ENCODE measurements at regions not wholly inside any gene's neighbourhood (a gene's known extent, or its start where the extent isn't known, plus 50 kb on each side); places are given as distances from the start of the nearest gene placed in this dataset.

- Histone ChIP-seq H4K20me1 (ENCODE audit: insufficient read depth) (no peaks in the 10 kb centered on the region), H2AFZ (ENCODE audit: low read depth, low read length) (no peak overlapping the region)
Measured at GRCh38 chr2:234715671-234716250, 218.9 kb upstream of the ARL4C start.

GRCh38 chr2:234714711-234715110 is 217.8 kb upstream of the ARL4C start:
- Histone ChIP-seq H3K9me3 (ENCODE audit: low read length) (no peaks in the 10 kb centered on the region), H4K20me1 (ENCODE audit: insufficient read depth) (no peaks in the 10 kb centered on the region), H3K36me3 (ENCODE audit: insufficient read depth, low read length) (no peaks in the 10 kb centered on the region), H3K79me2 (replicated peaks; ENCODE audit: insufficient read depth, low read length) (no peaks in the 10 kb centered on the region), H3K4me3 (ENCODE audit: low read length) (no peak overlapping the region), H3K27me3 (ENCODE audit: insufficient read depth, low read depth, low read length) (no peaks in the 10 kb centered on the region), H3K4me2 (ENCODE audit: low read length) (no peak overlapping the region), H3K27ac (ENCODE audit: low read length) (no peak overlapping the region), H3K9me2 (ENCODE audit: insufficient read depth, low read length) (no peaks in the 10 kb centered on the region), H2AFZ (ENCODE audit: low read depth, low read length) (no peak overlapping the region), H3K9ac (ENCODE audit: low read length) (no peak overlapping the region), H3F3A (ENCODE audit: insufficient read depth, low read length, poor library complexity, severe bottlenecking) (no peaks in the 10 kb centered on the region)
- TF ChIP-seq RAD21 (conservative IDR thresholded peaks at IDR 0.05) (no peak), EZH2 (IDR thresholded peaks at IDR 0.05; ENCODE audit: borderline replicate concordance, insufficient read depth, low read length, poor library complexity, severe bottlenecking) (no peak), EP300 (conservative IDR thresholded peaks at IDR 0.05; ENCODE audit: poor library complexity, severe bottlenecking) (no peak), CTCF (IDR thresholded peaks at IDR 0.05; ENCODE audit: poor library complexity, severe bottlenecking) (no peak), POLR2AphosphoS5 (IDR thresholded peaks at IDR 0.05) (no peak), MXI1 (conservative IDR thresholded peaks at IDR 0.05; ENCODE audit: poor library complexity, severe bottlenecking) (no peak)

More at GRCh38 chr2:234715671-234716250, 218.9 kb upstream of the ARL4C start:
- Histone ChIP-seq H3F3A (ENCODE audit: insufficient read depth, low read length, poor library complexity, severe bottlenecking) (no peaks in the 10 kb centered on the region), H3K4me3 (ENCODE audit: low read length) (no peak overlapping the region), H3K9me2 (ENCODE audit: insufficient read depth, low read length) (no peaks in the 10 kb centered on the region), H3K27me3 (ENCODE audit: insufficient read depth, low read depth, low read length) (no peaks in the 10 kb centered on the region), H3K36me3 (ENCODE audit: insufficient read depth, low read length) (no peaks in the 10 kb centered on the region), H3K9ac (ENCODE audit: low read length) (no peak overlapping the region), H3K27ac (ENCODE audit: low read length) (no peak overlapping the region), H3K79me2 (replicated peaks; ENCODE audit: insufficient read depth, low read length) (no peaks in the 10 kb centered on the region), H3K4me2 (ENCODE audit: low read length) (no peak overlapping the region), H3K9me3 (ENCODE audit: low read length) (no peaks in the 10 kb centered on the region)
- TF ChIP-seq MXI1 (conservative IDR thresholded peaks at IDR 0.05; ENCODE audit: poor library complexity, severe bottlenecking) (no peak), CTCF (IDR thresholded peaks at IDR 0.05; ENCODE audit: poor library complexity, severe bottlenecking) (no peak), POLR2AphosphoS5 (IDR thresholded peaks at IDR 0.05) (no peak), EZH2 (IDR thresholded peaks at IDR 0.05; ENCODE audit: borderline replicate concordance, insufficient read depth, low read length, poor library complexity, severe bottlenecking) (no peak), EP300 (conservative IDR thresholded peaks at IDR 0.05; ENCODE audit: poor library complexity, severe bottlenecking) (no peak), TAF1 (IDR thresholded peaks at IDR 0.05; ENCODE audit: low read depth) (no peak), REST (IDR thresholded peaks at IDR 0.05; ENCODE audit: borderline replicate concordance) (no peak), SMC3 (conservative IDR thresholded peaks at IDR 0.05; ENCODE audit: poor library complexity) (no peak), RAD21 (conservative IDR thresholded peaks at IDR 0.05) (no peak)
